ENCODE measurements at regions not wholly inside any gene's neighbourhood (a gene's known extent, or its start where the extent isn't known, plus 50 kb on each side); places are given as distances from the start of the nearest gene placed in this dataset.
"Not testable (repeated sequence)": the region's sequence is repeated elsewhere in the genome, so short reads cannot be mapped to it uniquely, and the experiment has no call there.

- not testable (repeated sequence) for TF ChIP-seq POLR2A, CTCF (IDR thresholded peaks at IDR 0.05)
These were observed 157.6 kb downstream of the UNC93B1 start for GRCh38 chr11:67846303-67846702.

Data from Peyer's patch (tissue), 4 donors.